ENCODE measurements at regions not wholly inside any gene's neighbourhood (a gene's known extent, or its start where the extent isn't known, plus 50 kb on each side); places are given as distances from the start of the nearest gene placed in this dataset.

DNA sequence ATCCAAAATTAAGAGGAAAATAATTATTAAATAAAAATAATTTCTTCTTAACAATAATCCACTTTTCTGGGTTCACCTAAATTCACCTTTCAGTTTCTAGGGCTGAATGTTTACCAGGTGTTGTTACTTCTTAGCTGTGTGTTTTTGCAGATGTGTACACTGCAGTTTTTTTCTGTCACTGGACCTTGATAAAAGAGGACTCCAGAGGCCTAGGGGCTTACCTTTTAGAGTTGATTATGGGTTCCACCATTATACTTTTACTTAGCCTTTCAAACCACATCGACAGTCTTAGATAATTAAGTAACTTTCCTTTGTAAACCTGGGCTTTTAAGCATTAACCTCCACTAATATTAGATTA lies 766.5 kb downstream of the BCKDHB start:
- H3K4me1 Mint-ChIP-seq = no peaks in the 10 kb centered on the region
- ATAC-seq (no peak), DNase-seq (ENCODE audit: low spot score) (no peak)
- peaks cover 3% of the 10 kb centered on the region; the same call in 1 of the 2 replicates for H3K36me3 Mint-ChIP-seq
- ChIA-PET CTCF (no interaction called here), POLR2A (no interaction called here)
- no peaks in the 10 kb centered on the region for H3K27me3 Mint-ChIP-seq (ENCODE audit: low read depth)
- H3K4me3 Mint-ChIP-seq = no peak overlapping the region
- H3K9me3 Mint-ChIP-seq = peaks cover 33% of the 10 kb centered on the region
- H3K27ac Mint-ChIP-seq = no peak overlapping the region
- no peak for TF ChIP-seq KAT7 (CRISPR knock-in tag; IDR thresholded peaks at IDR 0.05; ENCODE audit: borderline replicate concordance)

DNA sequence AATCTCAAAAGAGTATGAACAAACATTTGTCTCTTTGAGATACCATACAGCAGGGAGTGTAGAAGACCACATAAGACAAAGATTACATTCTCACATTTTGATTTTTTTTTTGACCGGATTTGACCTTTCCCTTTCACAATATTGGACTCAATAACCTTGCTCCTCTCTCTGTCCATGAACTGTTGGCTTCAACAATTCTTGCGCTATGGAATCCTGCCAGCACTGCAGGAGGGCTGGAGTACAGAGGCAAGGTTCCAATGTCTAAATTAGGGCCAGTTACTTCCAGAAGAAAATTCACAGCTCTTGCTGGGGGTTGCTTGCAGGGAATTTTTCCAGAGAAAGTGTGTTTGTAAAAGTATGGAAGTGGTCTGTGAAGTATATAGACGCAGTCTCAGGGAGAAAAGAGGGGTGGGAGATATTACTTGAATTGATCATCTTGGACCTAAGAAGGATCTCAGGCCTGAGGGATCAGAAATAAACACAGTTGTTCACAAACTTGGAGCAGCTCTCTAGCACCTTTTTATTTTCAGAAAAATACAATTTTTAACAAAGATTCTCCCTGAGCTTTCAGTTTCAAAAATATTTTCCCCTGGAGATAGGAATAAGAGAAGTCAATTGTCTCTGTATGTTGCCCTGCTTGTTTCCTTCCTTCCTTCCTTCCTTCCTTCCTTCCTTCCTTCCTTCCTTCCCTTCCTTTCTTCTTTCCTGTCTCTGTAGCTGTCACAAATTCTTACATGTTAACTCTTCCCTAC lies 765.9 kb downstream of the BCKDHB start:
- no peak for ATAC-seq
- CTCF ChIA-PET = no interaction called here
- no peak for DNase-seq (ENCODE audit: low spot score)
- TF ChIP-seq, protein P1, sequence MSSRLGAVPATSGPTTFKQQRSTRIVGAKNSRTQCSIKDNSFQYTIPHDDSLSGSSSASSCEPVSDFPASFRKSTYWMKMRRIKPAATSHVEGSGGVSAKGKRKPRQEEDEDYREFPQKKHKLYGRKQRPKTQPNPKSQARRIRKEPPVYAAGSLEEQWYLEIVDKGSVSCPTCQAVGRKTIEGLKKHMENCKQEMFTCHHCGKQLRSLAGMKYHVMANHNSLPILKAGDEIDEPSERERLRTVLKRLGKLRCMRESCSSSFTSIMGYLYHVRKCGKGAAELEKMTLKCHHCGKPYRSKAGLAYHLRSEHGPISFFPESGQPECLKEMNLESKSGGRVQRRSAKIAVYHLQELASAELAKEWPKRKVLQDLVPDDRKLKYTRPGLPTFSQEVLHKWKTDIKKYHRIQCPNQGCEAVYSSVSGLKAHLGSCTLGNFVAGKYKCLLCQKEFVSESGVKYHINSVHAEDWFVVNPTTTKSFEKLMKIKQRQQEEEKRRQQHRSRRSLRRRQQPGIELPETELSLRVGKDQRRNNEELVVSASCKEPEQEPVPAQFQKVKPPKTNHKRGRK (CRISPR knock-in tag; IDR thresholded peaks at IDR 0.05; ENCODE audit: borderline replicate concordance) = no peak
- TF ChIP-seq, protein P2, sequence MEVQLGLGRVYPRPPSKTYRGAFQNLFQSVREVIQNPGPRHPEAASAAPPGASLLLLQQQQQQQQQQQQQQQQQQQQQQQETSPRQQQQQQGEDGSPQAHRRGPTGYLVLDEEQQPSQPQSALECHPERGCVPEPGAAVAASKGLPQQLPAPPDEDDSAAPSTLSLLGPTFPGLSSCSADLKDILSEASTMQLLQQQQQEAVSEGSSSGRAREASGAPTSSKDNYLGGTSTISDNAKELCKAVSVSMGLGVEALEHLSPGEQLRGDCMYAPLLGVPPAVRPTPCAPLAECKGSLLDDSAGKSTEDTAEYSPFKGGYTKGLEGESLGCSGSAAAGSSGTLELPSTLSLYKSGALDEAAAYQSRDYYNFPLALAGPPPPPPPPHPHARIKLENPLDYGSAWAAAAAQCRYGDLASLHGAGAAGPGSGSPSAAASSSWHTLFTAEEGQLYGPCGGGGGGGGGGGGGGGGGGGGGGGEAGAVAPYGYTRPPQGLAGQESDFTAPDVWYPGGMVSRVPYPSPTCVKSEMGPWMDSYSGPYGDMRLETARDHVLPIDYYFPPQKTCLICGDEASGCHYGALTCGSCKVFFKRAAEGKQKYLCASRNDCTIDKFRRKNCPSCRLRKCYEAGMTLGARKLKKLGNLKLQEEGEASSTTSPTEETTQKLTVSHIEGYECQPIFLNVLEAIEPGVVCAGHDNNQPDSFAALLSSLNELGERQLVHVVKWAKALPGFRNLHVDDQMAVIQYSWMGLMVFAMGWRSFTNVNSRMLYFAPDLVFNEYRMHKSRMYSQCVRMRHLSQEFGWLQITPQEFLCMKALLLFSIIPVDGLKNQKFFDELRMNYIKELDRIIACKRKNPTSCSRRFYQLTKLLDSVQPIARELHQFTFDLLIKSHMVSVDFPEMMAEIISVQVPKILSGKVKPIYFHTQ (CRISPR knock-in tag; IDR thresholded peaks at IDR 0.05) = no peak
- TF ChIP-seq, protein P3, sequence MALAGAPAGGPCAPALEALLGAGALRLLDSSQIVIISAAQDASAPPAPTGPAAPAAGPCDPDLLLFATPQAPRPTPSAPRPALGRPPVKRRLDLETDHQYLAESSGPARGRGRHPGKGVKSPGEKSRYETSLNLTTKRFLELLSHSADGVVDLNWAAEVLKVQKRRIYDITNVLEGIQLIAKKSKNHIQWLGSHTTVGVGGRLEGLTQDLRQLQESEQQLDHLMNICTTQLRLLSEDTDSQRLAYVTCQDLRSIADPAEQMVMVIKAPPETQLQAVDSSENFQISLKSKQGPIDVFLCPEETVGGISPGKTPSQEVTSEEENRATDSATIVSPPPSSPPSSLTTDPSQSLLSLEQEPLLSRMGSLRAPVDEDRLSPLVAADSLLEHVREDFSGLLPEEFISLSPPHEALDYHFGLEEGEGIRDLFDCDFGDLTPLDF (CRISPR knock-in tag; IDR thresholded peaks at IDR 0.05) = no peak
- no peak for TF ChIP-seq NR3C1 (CRISPR knock-in tag; conservative IDR thresholded peaks at IDR 0.05; ENCODE audit: low read depth)
- no peak for TF ChIP-seq KAT7 (CRISPR knock-in tag; IDR thresholded peaks at IDR 0.05; ENCODE audit: borderline replicate concordance)
- no peak for TF ChIP-seq ZNF416 (CRISPR knock-in tag; IDR thresholded peaks at IDR 0.05)
- TF ChIP-seq, protein P4, sequence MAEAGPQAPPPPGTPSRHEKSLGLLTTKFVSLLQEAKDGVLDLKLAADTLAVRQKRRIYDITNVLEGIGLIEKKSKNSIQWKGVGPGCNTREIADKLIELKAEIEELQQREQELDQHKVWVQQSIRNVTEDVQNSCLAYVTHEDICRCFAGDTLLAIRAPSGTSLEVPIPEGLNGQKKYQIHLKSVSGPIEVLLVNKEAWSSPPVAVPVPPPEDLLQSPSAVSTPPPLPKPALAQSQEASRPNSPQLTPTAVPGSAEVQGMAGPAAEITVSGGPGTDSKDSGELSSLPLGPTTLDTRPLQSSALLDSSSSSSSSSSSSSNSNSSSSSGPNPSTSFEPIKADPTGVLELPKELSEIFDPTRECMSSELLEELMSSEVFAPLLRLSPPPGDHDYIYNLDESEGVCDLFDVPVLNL (CRISPR knock-in tag; IDR thresholded peaks at IDR 0.05; ENCODE audit: borderline replicate concordance, low read depth) = no peak
- TF ChIP-seq TEAD4 (CRISPR knock-in tag; IDR thresholded peaks at IDR 0.05) = no peak
- Mint-ChIP-seq H3K9me3 (peaks cover 28% of the 10 kb centered on the region), H3K4me1 (no peaks in the 10 kb centered on the region), H3K36me3 (peaks cover 1% of the 10 kb centered on the region; the same call in 1 of the 2 replicates), H3K4me3 (no peak overlapping the region), H3K27me3 (ENCODE audit: low read depth) (no peaks in the 10 kb centered on the region), H3K27ac (no peak overlapping the region)
- POLR2A ChIA-PET = no interaction called here

DNA sequence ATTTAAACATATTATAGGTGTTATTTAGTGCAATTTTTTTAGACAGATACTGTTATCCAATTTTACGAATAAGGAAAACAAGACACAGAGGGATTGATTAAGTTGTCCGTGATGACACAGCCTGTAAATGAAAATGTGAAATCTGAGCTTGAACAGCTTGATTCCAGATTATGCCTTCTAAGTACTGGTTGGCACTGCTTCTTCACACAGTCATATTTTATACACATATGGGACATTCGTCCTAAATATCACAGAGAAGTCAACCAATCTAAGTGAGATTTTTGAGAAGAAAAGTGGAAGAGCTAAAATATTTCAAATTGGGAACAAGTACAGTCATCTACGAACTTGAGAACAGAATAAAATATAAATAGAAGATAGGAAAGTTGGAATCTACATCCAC lies 756.3 kb downstream of the BCKDHB start:
- Mint-ChIP-seq H3K4me1 (no peaks in the 10 kb centered on the region), H3K36me3 (no peaks in the 10 kb centered on the region), H3K27ac (no peak overlapping the region), H3K27me3 (ENCODE audit: low read depth) (no peaks in the 10 kb centered on the region), H3K4me3 (no peak overlapping the region), H3K9me3 (no peaks in the 10 kb centered on the region)
- ChIA-PET POLR2A (no interaction called here), CTCF (no interaction called here)
- DNase-seq (ENCODE audit: low spot score) (no peak), ATAC-seq (no peak)
- TF ChIP-seq, protein P5, sequence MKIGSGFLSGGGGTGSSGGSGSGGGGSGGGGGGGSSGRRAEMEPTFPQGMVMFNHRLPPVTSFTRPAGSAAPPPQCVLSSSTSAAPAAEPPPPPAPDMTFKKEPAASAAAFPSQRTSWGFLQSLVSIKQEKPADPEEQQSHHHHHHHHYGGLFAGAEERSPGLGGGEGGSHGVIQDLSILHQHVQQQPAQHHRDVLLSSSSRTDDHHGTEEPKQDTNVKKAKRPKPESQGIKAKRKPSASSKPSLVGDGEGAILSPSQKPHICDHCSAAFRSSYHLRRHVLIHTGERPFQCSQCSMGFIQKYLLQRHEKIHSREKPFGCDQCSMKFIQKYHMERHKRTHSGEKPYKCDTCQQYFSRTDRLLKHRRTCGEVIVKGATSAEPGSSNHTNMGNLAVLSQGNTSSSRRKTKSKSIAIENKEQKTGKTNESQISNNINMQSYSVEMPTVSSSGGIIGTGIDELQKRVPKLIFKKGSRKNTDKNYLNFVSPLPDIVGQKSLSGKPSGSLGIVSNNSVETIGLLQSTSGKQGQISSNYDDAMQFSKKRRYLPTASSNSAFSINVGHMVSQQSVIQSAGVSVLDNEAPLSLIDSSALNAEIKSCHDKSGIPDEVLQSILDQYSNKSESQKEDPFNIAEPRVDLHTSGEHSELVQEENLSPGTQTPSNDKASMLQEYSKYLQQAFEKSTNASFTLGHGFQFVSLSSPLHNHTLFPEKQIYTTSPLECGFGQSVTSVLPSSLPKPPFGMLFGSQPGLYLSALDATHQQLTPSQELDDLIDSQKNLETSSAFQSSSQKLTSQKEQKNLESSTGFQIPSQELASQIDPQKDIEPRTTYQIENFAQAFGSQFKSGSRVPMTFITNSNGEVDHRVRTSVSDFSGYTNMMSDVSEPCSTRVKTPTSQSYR (CRISPR knock-in tag; IDR thresholded peaks at IDR 0.05) = no peak
- TF ChIP-seq, protein P6, sequence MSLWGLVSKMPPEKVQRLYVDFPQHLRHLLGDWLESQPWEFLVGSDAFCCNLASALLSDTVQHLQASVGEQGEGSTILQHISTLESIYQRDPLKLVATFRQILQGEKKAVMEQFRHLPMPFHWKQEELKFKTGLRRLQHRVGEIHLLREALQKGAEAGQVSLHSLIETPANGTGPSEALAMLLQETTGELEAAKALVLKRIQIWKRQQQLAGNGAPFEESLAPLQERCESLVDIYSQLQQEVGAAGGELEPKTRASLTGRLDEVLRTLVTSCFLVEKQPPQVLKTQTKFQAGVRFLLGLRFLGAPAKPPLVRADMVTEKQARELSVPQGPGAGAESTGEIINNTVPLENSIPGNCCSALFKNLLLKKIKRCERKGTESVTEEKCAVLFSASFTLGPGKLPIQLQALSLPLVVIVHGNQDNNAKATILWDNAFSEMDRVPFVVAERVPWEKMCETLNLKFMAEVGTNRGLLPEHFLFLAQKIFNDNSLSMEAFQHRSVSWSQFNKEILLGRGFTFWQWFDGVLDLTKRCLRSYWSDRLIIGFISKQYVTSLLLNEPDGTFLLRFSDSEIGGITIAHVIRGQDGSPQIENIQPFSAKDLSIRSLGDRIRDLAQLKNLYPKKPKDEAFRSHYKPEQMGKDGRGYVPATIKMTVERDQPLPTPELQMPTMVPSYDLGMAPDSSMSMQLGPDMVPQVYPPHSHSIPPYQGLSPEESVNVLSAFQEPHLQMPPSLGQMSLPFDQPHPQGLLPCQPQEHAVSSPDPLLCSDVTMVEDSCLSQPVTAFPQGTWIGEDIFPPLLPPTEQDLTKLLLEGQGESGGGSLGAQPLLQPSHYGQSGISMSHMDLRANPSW (CRISPR knock-in tag; conservative IDR thresholded peaks at IDR 0.05; ENCODE audit: low read depth) = no peak
- no peak for TF ChIP-seq TCF7 (CRISPR knock-in tag; IDR thresholded peaks at IDR 0.05; ENCODE audit: low read depth)
- no peak for TF ChIP-seq TP53 (CRISPR knock-in tag; IDR thresholded peaks at IDR 0.05)
- no peak for TF ChIP-seq TEAD1 (CRISPR knock-in tag; IDR thresholded peaks at IDR 0.05)
- TF ChIP-seq PRRX2 (CRISPR knock-in tag; IDR thresholded peaks at IDR 0.05) = no peak

All from WTC11 (cell line).